SU-DHL-6 (cell line): ENCODE measurements at regions not wholly inside any gene's neighbourhood (a gene's known extent, or its start where the extent isn't known, plus 50 kb on each side); places are given as distances from the start of the nearest gene placed in this dataset.

ENCODE experiments used
- H2AFZ ChIP-seq: fragments of 200-600 bp; sonication (generic); 2 replicates; pipeline ENCODE4 v1.6.1; 2014; ENCODE audit warnings: low read depth, mild to moderate bottlenecking, moderate library complexity, mixed read lengths, antibody characterized with exemption, low read length; ENCODE audit not compliant: severe bottlenecking
- H3F3A ChIP-seq: fragments of 200-600 bp; shearing (Covaris generic); 2 replicates; pipeline ENCODE4 v1.6.0; 2016; ENCODE audit warnings: antibody characterized with exemption, mild to moderate bottlenecking; ENCODE audit not compliant: insufficient read depth
- H3K27ac ChIP-seq: fragments of 200-600 bp; sonication (generic); 2 replicates; pipeline ENCODE4 v1.5.1; 2016; ENCODE audit warnings: low read depth, mild to moderate bottlenecking, low read length, moderate library complexity, mixed read lengths
- H3K27me3 ChIP-seq: fragments of 200-600 bp; sonication (generic), shearing (Covaris generic); 2 replicates; pipeline ENCODE4 v1.6.0; 2014; ENCODE audit warnings: mild to moderate bottlenecking, low read length
- H3K36me3 ChIP-seq: fragments of 200-600 bp; sonication (generic); 2 replicates; pipeline ENCODE4 v1.6.1; 2014; ENCODE audit warnings: mild to moderate bottlenecking, low read length, mixed read lengths
- H3K4me2 ChIP-seq: fragments of 300-600, 200-600 bp; shearing (Covaris generic), sonication (generic); 2 replicates; pipeline ENCODE4 v1.6.0; 2014; ENCODE audit warnings: low read length, low read depth, mild to moderate bottlenecking; ENCODE audit not compliant: poor library complexity, severe bottlenecking
- H3K4me3 ChIP-seq: fragments of 200-600 bp; sonication (generic); 2 replicates; pipeline ENCODE4 v1.5.1; 2014; ENCODE audit warnings: antibody characterized with exemption, low read length, mild to moderate bottlenecking, mixed read lengths; ENCODE audit not compliant: insufficient read depth, poor library complexity, severe bottlenecking
- H3K79me2 ChIP-seq: fragments of 200-600 bp; sonication (generic); 2 replicates; pipeline ENCODE4 v1.6.1; 2014; ENCODE audit warnings: mild to moderate bottlenecking, low read length, moderate library complexity; ENCODE audit not compliant: insufficient read depth
- H3K9ac ChIP-seq: fragments of 200-600 bp; sonication (generic); 2 replicates; pipeline ENCODE4 v1.7.0; 2014; ENCODE audit warnings: mild to moderate bottlenecking, low read length
- H3K9me2 ChIP-seq: fragments of 200-600 bp; sonication (generic); replicated peaks from 2 replicates; pipeline ENCODE4 v1.6.1; 2014; ENCODE audit warnings: low read length; ENCODE audit not compliant: insufficient read depth
- H3K9me3 ChIP-seq: fragments of 200-600 bp; sonication (generic); 2 replicates; pipeline ENCODE4 v1.6.1; 2014; ENCODE audit warnings: low read length, mixed read lengths; ENCODE audit not compliant: insufficient read depth
- H4K20me1 ChIP-seq: fragments of 200-600 bp; sonication (generic); 2 replicates; pipeline ENCODE4 v1.6.1; 2014; ENCODE audit warnings: low read depth, mild to moderate bottlenecking, antibody characterized with exemption, low read length, moderate library complexity, mixed read lengths
- EZH2phosphoT487 ChIP-seq: fragments of 200-600 bp; sonication (generic), shearing (Covaris generic); conservative IDR thresholded peaks from 2 replicates; pipeline ENCODE4 v1.6.1; 2018; ENCODE audit warnings: mild to moderate bottlenecking, antibody characterized with exemption, low read length, moderate library complexity, mixed read lengths
- TF ChIP-seq, protein P1 (sequence below): fragments of 200-600 bp; sonication (generic); IDR thresholded peaks from one replicate; pipeline ENCODE4 v1.5.1; 2017; ENCODE audit warnings: antibody characterized with exemption, mild to moderate bottlenecking, low read length, moderate library complexity; ENCODE audit not compliant: insufficient read depth, poor library complexity, severe bottlenecking

GRCh38 chr6:4647414-4648365 lies 128.5 kb upstream of the CDYL start:
- no peaks in the 10 kb centered on the region for H4K20me1 ChIP-seq
- H3K9me3 ChIP-seq, result 0 out of 2 replicates have a peak, but pooled peaks cover 8% of the 10 kb centered on the region
- no peak overlapping the region for H2AFZ ChIP-seq
- H3F3A ChIP-seq, result no peaks in the 10 kb centered on the region
- no peak overlapping the region for H3K9ac ChIP-seq
- no peak overlapping the region for H3K27ac ChIP-seq
- TF ChIP-seq, protein P1, sequence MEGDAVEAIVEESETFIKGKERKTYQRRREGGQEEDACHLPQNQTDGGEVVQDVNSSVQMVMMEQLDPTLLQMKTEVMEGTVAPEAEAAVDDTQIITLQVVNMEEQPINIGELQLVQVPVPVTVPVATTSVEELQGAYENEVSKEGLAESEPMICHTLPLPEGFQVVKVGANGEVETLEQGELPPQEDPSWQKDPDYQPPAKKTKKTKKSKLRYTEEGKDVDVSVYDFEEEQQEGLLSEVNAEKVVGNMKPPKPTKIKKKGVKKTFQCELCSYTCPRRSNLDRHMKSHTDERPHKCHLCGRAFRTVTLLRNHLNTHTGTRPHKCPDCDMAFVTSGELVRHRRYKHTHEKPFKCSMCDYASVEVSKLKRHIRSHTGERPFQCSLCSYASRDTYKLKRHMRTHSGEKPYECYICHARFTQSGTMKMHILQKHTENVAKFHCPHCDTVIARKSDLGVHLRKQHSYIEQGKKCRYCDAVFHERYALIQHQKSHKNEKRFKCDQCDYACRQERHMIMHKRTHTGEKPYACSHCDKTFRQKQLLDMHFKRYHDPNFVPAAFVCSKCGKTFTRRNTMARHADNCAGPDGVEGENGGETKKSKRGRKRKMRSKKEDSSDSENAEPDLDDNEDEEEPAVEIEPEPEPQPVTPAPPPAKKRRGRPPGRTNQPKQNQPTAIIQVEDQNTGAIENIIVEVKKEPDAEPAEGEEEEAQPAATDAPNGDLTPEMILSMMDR, result no peak
- no peak for TF ChIP-seq EZH2phosphoT487
- H3K27me3 ChIP-seq, result peaks cover 3% of the 10 kb centered on the region; the same call in 1 of the 2 replicates
- no peaks in the 10 kb centered on the region for H3K9me2 ChIP-seq
- H3K4me3 ChIP-seq, result no peak overlapping the region
- no peaks in the 10 kb centered on the region for H3K79me2 ChIP-seq
- H3K4me2 ChIP-seq, result no peak overlapping the region
- H3K36me3 ChIP-seq, result 0 out of 2 replicates have a peak, but pooled peaks cover 4% of the 10 kb centered on the region

- Histone ChIP-seq H3K36me3 (no peaks in the 10 kb centered on the region), H2AFZ (no peak overlapping the region), H3K27me3 (peaks cover 3% of the 10 kb centered on the region; the same call in 1 of the 2 replicates), H3K4me2 (no peak overlapping the region), H3F3A (no peaks in the 10 kb centered on the region), H4K20me1 (no peaks in the 10 kb centered on the region), H3K9me3 (no peaks in the 10 kb centered on the region), H3K9ac (no peak overlapping the region), H3K9me2 (no peaks in the 10 kb centered on the region), H3K4me3 (no peak overlapping the region), H3K79me2 (no peaks in the 10 kb centered on the region), H3K27ac (no peak overlapping the region)
- TF ChIP-seq, protein P1, result no peak
- TF ChIP-seq EZH2phosphoT487, result no peak
Measured at GRCh38 chr6:4645713-4646360, 130.4 kb upstream of the CDYL start.

DNA sequence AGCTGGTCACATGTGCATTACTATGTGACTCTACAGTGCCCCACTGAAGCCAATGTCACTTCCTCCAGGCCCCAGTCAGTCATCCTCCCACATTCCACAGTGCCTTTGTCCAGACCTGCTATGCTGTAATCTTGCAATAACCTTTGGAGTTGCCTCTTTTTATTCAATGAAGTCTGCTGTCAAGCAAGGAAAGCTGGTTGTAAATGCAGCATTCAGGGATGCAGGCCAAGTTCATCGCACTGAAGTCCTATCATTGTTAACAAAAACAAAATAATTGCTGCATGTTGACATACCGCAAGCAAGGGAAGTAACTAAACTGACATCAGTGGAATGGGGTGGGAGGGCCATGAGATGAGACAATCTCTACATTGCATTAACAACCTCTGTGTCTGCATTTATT lies 131.2 kb upstream of the CDYL start:
- TF ChIP-seq EZH2phosphoT487, result no peak
- Histone ChIP-seq H3K27me3 (no peaks in the 10 kb centered on the region), H3F3A (no peaks in the 10 kb centered on the region), H3K79me2 (no peaks in the 10 kb centered on the region), H3K4me3 (no peak overlapping the region), H3K4me2 (no peak overlapping the region), H2AFZ (no peak overlapping the region), H3K27ac (no peak overlapping the region), H3K9me2 (no peaks in the 10 kb centered on the region), H4K20me1 (no peaks in the 10 kb centered on the region), H3K36me3 (no peaks in the 10 kb centered on the region), H3K9me3 (no peaks in the 10 kb centered on the region), H3K9ac (no peak overlapping the region)

GRCh38 chr6:4641461-4641860 lies 134.7 kb upstream of the CDYL start:
- no peaks in the 10 kb centered on the region for H3K9me3 ChIP-seq
- H3K9me2 ChIP-seq, result no peaks in the 10 kb centered on the region
- no peak overlapping the region for H3K27ac ChIP-seq
- no peaks in the 10 kb centered on the region for H3K79me2 ChIP-seq
- H3K4me2 ChIP-seq, result no peak overlapping the region
- no peak overlapping the region for H3K9ac ChIP-seq
- TF ChIP-seq EZH2phosphoT487, result no peak
- TF ChIP-seq, protein P1, result no peak
- H3K36me3 ChIP-seq, result no peaks in the 10 kb centered on the region
- H4K20me1 ChIP-seq, result no peaks in the 10 kb centered on the region
- no peak overlapping the region for H3K4me3 ChIP-seq
- no peak overlapping the region for H2AFZ ChIP-seq
- H3K27me3 ChIP-seq, result no peaks in the 10 kb centered on the region
- H3F3A ChIP-seq, result no peaks in the 10 kb centered on the region
